ENCODE measurements at regions not wholly inside any gene's neighbourhood (a gene's known extent, or its start where the extent isn't known, plus 50 kb on each side); places are given as distances from the start of the nearest gene placed in this dataset.

- TF ChIP-seq HIC1 (tag by site-specific recombination; IDR thresholded peaks at IDR 0.05), result no peak
- no peak for TF ChIP-seq ZNF24 (tag by site-specific recombination; IDR thresholded peaks at IDR 0.05)
- no peak for TF ChIP-seq WT1 (tag by site-specific recombination; IDR thresholded peaks at IDR 0.05)
- no peak for TF ChIP-seq ZNF174 (tag by site-specific recombination; IDR thresholded peaks at IDR 0.05)
- TF ChIP-seq ZNF248 (tag by site-specific recombination; IDR thresholded peaks at IDR 0.05), result no peak
- TF ChIP-seq ZNF654 (tag by site-specific recombination; IDR thresholded peaks at IDR 0.05; ENCODE audit: low read depth), result no peak
Observed at GRCh38 chr2:139609109-139609508, 828.9 kb upstream of the NXPH2 start (continued).

- H3K4me1 ChIP-seq (ENCODE audit: control insufficient read depth, insufficient read depth, low read length), result no peaks in the 10 kb centered on the region
- no peaks in the 10 kb centered on the region for H3K9me3 ChIP-seq (ENCODE audit: control insufficient read depth, insufficient read depth, low read depth, low read length)
- no peak overlapping the region for H3K4me3 ChIP-seq (ENCODE audit: low read depth, low read length)
- no peak for TF ChIP-seq ZNF707 (tag by site-specific recombination; IDR thresholded peaks at IDR 0.05)
- no peak for TF ChIP-seq KLF17 (tag by site-specific recombination; IDR thresholded peaks at IDR 0.05)
- TF ChIP-seq ZNF223 (tag by site-specific recombination; IDR thresholded peaks at IDR 0.05), result no peak
- TF ChIP-seq ZNF112 (tag by site-specific recombination; IDR thresholded peaks at IDR 0.05), result no peak
- no peak for TF ChIP-seq ZNF629 (tag by site-specific recombination; IDR thresholded peaks at IDR 0.05)
- TF ChIP-seq FEZF1 (tag by site-specific recombination; IDR thresholded peaks at IDR 0.05), result no peak
- TF ChIP-seq ZNF518A (tag by site-specific recombination; conservative IDR thresholded peaks at IDR 0.05; ENCODE audit: low read depth), result no peak
- no peak for TF ChIP-seq ZBTB44 (tag by site-specific recombination; IDR thresholded peaks at IDR 0.05)
- TF ChIP-seq ZNF521 (tag by site-specific recombination; IDR thresholded peaks at IDR 0.05), result no peak
- TF ChIP-seq SCRT1 (tag by site-specific recombination; IDR thresholded peaks at IDR 0.05; ENCODE audit: borderline replicate concordance), result no peak
- no peak for TF ChIP-seq ZNF626 (tag by site-specific recombination; IDR thresholded peaks at IDR 0.05)
- no peak for TF ChIP-seq ZNF624 (tag by site-specific recombination; IDR thresholded peaks at IDR 0.05)
- TF ChIP-seq GFI1B (tag by site-specific recombination; IDR thresholded peaks at IDR 0.05), result no peak
- TF ChIP-seq YY1 (tag by site-specific recombination; IDR thresholded peaks at IDR 0.05), result no peak
- no peak for TF ChIP-seq GLIS2 (tag by site-specific recombination; IDR thresholded peaks at IDR 0.05)
- H3K36me3 ChIP-seq (ENCODE audit: control insufficient read depth in 2 of 2, insufficient read depth in 1 of 2, low read length in 2 of 2), result no peaks in the 10 kb centered on the region
- CTCF ChIA-PET, result no interaction called here
- POLR2A ChIA-PET, result no interaction called here
- no peak overlapping the region for H3K27ac ChIP-seq (ENCODE audit: extremely low read depth, low read depth, low read length)
Observed at GRCh38 chr2:139605668-139606067, 825.5 kb upstream of the NXPH2 start.
